H1 (cell line): ENCODE measurements at regions not wholly inside any gene's neighbourhood (a gene's known extent, or its start where the extent isn't known, plus 50 kb on each side); places are given as distances from the start of the nearest gene placed in this dataset.

ENCODE experiments used
- CTCF ChIA-PET: fragments of 300-600 bp; sonication (Branson Sonifier 250); formaldehyde crosslinking; loops from one replicate; lab custom pipeline; 2021; ENCODE audit not compliant: partially characterized antibody; lab: Charles Lee
- POLR2A ChIA-PET: fragments of 300-600 bp; sonication (Branson Sonifier 250); formaldehyde crosslinking; loops from one replicate; lab custom pipeline; 2021; ENCODE audit warnings: inconsistent platforms; ENCODE audit not compliant: partially characterized antibody; lab: Charles Lee
- DNase-seq, 2 experiments: peaks; one replicate each; pipeline versions ENCODE4 v3.0.0 to v3.0.0-alpha.2; 2010 to 2022; ENCODE audit warnings: low spot score in 2 of 2, low read depth in 1 of 2, mixed read lengths in 1 of 2
- FAIRE-seq: peaks from 2 replicates; lab custom pipeline; 2011; peaks lifted over from hg19 to GRCh38; lab: Jason Lieb, UNC
- H2AFZ ChIP-seq: 2 replicates; pipeline ENCODE4 v1.8.1; 2012; ENCODE audit warnings: low read length, inconsistent platforms
- H2AK5ac ChIP-seq: 2 replicates; pipeline ENCODE4 v1.6.1; 2013; ENCODE audit warnings: low read depth, low read length
- H2BK120ac ChIP-seq: replicated peaks from 2 replicates; pipeline ENCODE3; 2013; ENCODE audit warnings: low read depth, low read length, inconsistent platforms
- H2BK12ac ChIP-seq: 2 replicates; pipeline ENCODE4 v1.6.1; 2013; ENCODE audit warnings: low read depth, low read length
- H2BK15ac ChIP-seq: 2 replicates; pipeline ENCODE4 v1.6.1; 2013; ENCODE audit warnings: low read length
- H2BK20ac ChIP-seq: 2 replicates; pipeline ENCODE4 v1.6.1; 2013; ENCODE audit warnings: low read length
- H2BK5ac ChIP-seq: 2 replicates; pipeline ENCODE4 v1.6.1; 2013; ENCODE audit warnings: low read depth, low read length
- H3K14ac ChIP-seq: 2 replicates; pipeline ENCODE4 v1.6.1; 2013; ENCODE audit warnings: inconsistent platforms; ENCODE audit not compliant: insufficient read length
- H3K18ac ChIP-seq: 2 replicates; pipeline ENCODE4 v1.6.1; 2013; ENCODE audit warnings: low read length; ENCODE audit errors: extremely low read depth
- H3K23ac ChIP-seq: 2 replicates; pipeline ENCODE4 v1.6.1; 2013; ENCODE audit warnings: inconsistent platforms; ENCODE audit not compliant: insufficient read length
- H3K23me2 ChIP-seq: 2 replicates; pipeline ENCODE4 v1.6.1; 2013; ENCODE audit warnings: low read depth, low read length
- H3K27ac ChIP-seq: 2 replicates; pipeline ENCODE4 v1.6.1; 2011; ENCODE audit warnings: low read depth, low read length, inconsistent platforms
- H3K27me3 ChIP-seq, 4 experiments: replicated peaks in 1 of 4; 1 replicate in 1 of 4; 2 replicates in 3 of 4; pipeline versions ENCODE4 v1.6.1 to v1.8.1; 2011 to 2013; ENCODE audit warnings: low read length in 3 of 4, mild to moderate bottlenecking in 3 of 4, inconsistent platforms in 2 of 4, mixed read lengths in 2 of 4, moderate library complexity in 1 of 4; ENCODE audit not compliant: control insufficient read depth in 3 of 4, insufficient read depth in 3 of 4; ENCODE audit errors: extremely low read depth in 1 of 4
- H3K36me3 ChIP-seq, 4 experiments: 2 replicates each; pipeline versions ENCODE4 v1.6.1 to v1.8.1; 2011 to 2013; ENCODE audit warnings: mild to moderate bottlenecking in 4 of 4, low read length in 3 of 4, moderate library complexity in 2 of 4, control low read depth in 1 of 4, inconsistent platforms in 1 of 4; ENCODE audit not compliant: insufficient read depth in 4 of 4, control insufficient read depth in 2 of 4
- H3K4ac ChIP-seq: replicated peaks from 2 replicates; pipeline ENCODE3; 2013; ENCODE audit warnings: low read length, low read depth, mixed read lengths, inconsistent platforms; ENCODE audit not compliant: insufficient read length
- H3K4me1 ChIP-seq, 4 experiments: replicated peaks in 1 of 4; 1 replicate in 1 of 4; 2 replicates in 3 of 4; pipeline versions ENCODE4 v1.6.1 to v1.8.1; 2011 to 2013; ENCODE audit warnings: low read length in 3 of 4, inconsistent platforms in 2 of 4, mixed read lengths in 1 of 4; ENCODE audit not compliant: insufficient read depth in 4 of 4, control insufficient read depth in 3 of 4
- H3K4me2 ChIP-seq, 2 experiments: 2 replicates each; pipeline versions ENCODE4 v1.6.1 to v1.8.1; 2011 to 2013; ENCODE audit warnings: low read depth in 2 of 2, low read length in 2 of 2, control low read depth in 1 of 2, inconsistent platforms in 1 of 2, mild to moderate bottlenecking in 1 of 2; ENCODE audit not compliant: insufficient read depth in 1 of 2
- H3K4me3 ChIP-seq, 4 experiments: fragments of 200-600, 300-600 bp in 1 of 4; sonication (generic), shearing (Covaris generic), sonication (Bioruptor Twin) in 1 of 4; 2 replicates each; pipeline versions ENCODE4 v1.5.1 to v1.8.1; 2011 to 2016; ENCODE audit warnings: low read length in 4 of 4, low read depth in 3 of 4, control low read depth in 2 of 4, inconsistent platforms in 2 of 4, mild to moderate bottlenecking in 2 of 4, mixed read lengths in 1 of 4, moderate library complexity in 1 of 4; ENCODE audit not compliant: insufficient read depth in 2 of 4; ENCODE audit errors: extremely low read depth in 1 of 4
- H3K56ac ChIP-seq: replicated peaks from 2 replicates; pipeline ENCODE3; 2013; ENCODE audit warnings: low read depth, mild to moderate bottlenecking, mixed read lengths, low read length, inconsistent platforms; ENCODE audit not compliant: insufficient read length
- H3K79me1 ChIP-seq: 2 replicates; pipeline ENCODE4 v1.6.1; 2013; ENCODE audit warnings: low read depth, low read length, control low read depth
- H3K79me2 ChIP-seq, 2 experiments: 2 replicates each; pipeline versions ENCODE4 v1.6.1 to v1.8.1; 2012 to 2013; ENCODE audit warnings: low read length in 2 of 2, mild to moderate bottlenecking in 2 of 2, inconsistent platforms in 1 of 2; ENCODE audit not compliant: insufficient read depth in 2 of 2, control insufficient read depth in 1 of 2
- H3K9ac ChIP-seq, 4 experiments: replicated peaks in 1 of 4; 1 replicate in 1 of 4; 2 replicates in 3 of 4; pipeline versions ENCODE4 v1.6.1 to v1.8.1; 2011 to 2013; ENCODE audit warnings: low read depth in 3 of 4, low read length in 3 of 4, control low read depth in 2 of 4, mild to moderate bottlenecking in 2 of 4, moderate library complexity in 2 of 4, inconsistent platforms in 1 of 4; ENCODE audit errors: extremely low read depth in 1 of 4
- H3K9me3 ChIP-seq, 2 experiments: 2 replicates each; pipeline versions ENCODE4 v1.6.1 to v1.8.1; 2012 to 2013; ENCODE audit warnings: mild to moderate bottlenecking in 2 of 2, moderate library complexity in 2 of 2, control low read depth in 1 of 2, inconsistent platforms in 1 of 2, low read depth in 1 of 2, low read length in 1 of 2, mixed read lengths in 1 of 2; ENCODE audit not compliant: insufficient read depth in 2 of 2
- H4K20me1 ChIP-seq, 2 experiments: replicated peaks in 1 of 2; 2 replicates each; pipeline versions ENCODE3 to v1.8.1; 2011 to 2013; ENCODE audit warnings: inconsistent platforms in 2 of 2, low read length in 2 of 2, mild to moderate bottlenecking in 1 of 2; ENCODE audit not compliant: insufficient read depth in 2 of 2, control insufficient read depth in 1 of 2
- H4K5ac ChIP-seq: 2 replicates; pipeline ENCODE4 v1.6.1; 2013; ENCODE audit warnings: low read length, low read depth, mixed read lengths, inconsistent platforms; ENCODE audit not compliant: insufficient read length
- H4K8ac ChIP-seq: 2 replicates; pipeline ENCODE4 v1.8.0; 2013; ENCODE audit warnings: mild to moderate bottlenecking, moderate library complexity, low read length, inconsistent platforms; ENCODE audit not compliant: insufficient read depth; ENCODE audit errors: extremely low read depth
- H4K91ac ChIP-seq: replicated peaks from 2 replicates; pipeline ENCODE3; 2013; ENCODE audit warnings: low read length, mixed read lengths, inconsistent platforms; ENCODE audit not compliant: insufficient read length
- ASH2L ChIP-seq: fragments of 200-600, 300-600 bp; sonication (generic); IDR thresholded peaks from one replicate; pipeline ENCODE4 v1.7.1; 2017; ENCODE audit warnings: low read length
- ATF2 ChIP-seq: IDR thresholded peaks from 2 replicates; pipeline ENCODE4 v1.6.1; 2012; ENCODE audit warnings: low read length, inconsistent platforms
- EZH2 ChIP-seq: fragments of 200-600 bp; sonication (generic); IDR thresholded peaks from 2 replicates; pipeline ENCODE4 v1.7.1; 2012; ENCODE audit warnings: low read depth, mild to moderate bottlenecking, moderate library complexity, low read length, inconsistent platforms; ENCODE audit not compliant: severe bottlenecking
- HDAC2 ChIP-seq, 2 experiments: fragments of 300-600 bp in 1 of 2; sonication (generic) in 1 of 2; IDR thresholded peaks; 2 replicates each; pipeline ENCODE4 v1.6.1; 2011 to 2012; ENCODE audit warnings: low read depth in 2 of 2, low read length in 2 of 2, mild to moderate bottlenecking in 2 of 2, moderate library complexity in 2 of 2, borderline replicate concordance in 1 of 2, inconsistent platforms in 1 of 2
- KDM1A ChIP-seq: fragments of 200-600, 300-600 bp; sonication (generic); IDR thresholded peaks from 2 replicates; pipeline ENCODE4 v1.7.1; 2016; ENCODE audit warnings: mild to moderate bottlenecking, low read length, borderline replicate concordance
- KDM4A ChIP-seq: IDR thresholded peaks from one replicate; pipeline ENCODE4 v1.7.1; 2012; ENCODE audit warnings: low read depth, mild to moderate bottlenecking, moderate library complexity, low read length, inconsistent platforms; ENCODE audit not compliant: severe bottlenecking
- NRF1 ChIP-seq: IDR thresholded peaks from 2 replicates; pipeline ENCODE4 v1.6.1; 2011; ENCODE audit warnings: mild to moderate bottlenecking, low read depth, low read length, improper control_type of control experiment
- SAP30 ChIP-seq: fragments of 300-600 bp; sonication (generic); IDR thresholded peaks from 2 replicates; pipeline ENCODE4 v1.7.1; 2012; ENCODE audit warnings: low read length, moderate library complexity, mild to moderate bottlenecking, inconsistent platforms; ENCODE audit not compliant: insufficient read depth, insufficient replicate concordance
- SRF ChIP-seq: IDR thresholded peaks from 2 replicates; pipeline ENCODE4 v1.6.1; 2011; ENCODE audit warnings: mild to moderate bottlenecking, low read depth, low read length, moderate library complexity
- TBP ChIP-seq: IDR thresholded peaks from 2 replicates; pipeline ENCODE4 v1.6.1; 2011; ENCODE audit warnings: low read depth, low read length, improper control_type of control experiment
- YY1 ChIP-seq: IDR thresholded peaks from 2 replicates; pipeline ENCODE4 v1.6.1; 2011; ENCODE audit warnings: low read depth, mild to moderate bottlenecking, low read length

- POLR2A ChIA-PET, result no interaction called here
- Histone ChIP-seq H3K23me2 (no peaks in the 10 kb centered on the region), H3K27me3 (no peaks in the 10 kb centered on the region), H3K14ac (no peak overlapping the region), H2AK5ac (no peak overlapping the region), H2BK20ac (no peak overlapping the region), H3K36me3 (no peaks in the 10 kb centered on the region), H2BK15ac (no peak overlapping the region), H3K4me2 (no peak overlapping the region), H3K4me1 (no peaks in the 10 kb centered on the region; a peak in 2 of 7 replicates), H4K5ac (no peak overlapping the region), H2BK12ac (no peak overlapping the region), H2BK120ac (no peak overlapping the region), H3K4ac (no peak overlapping the region), H3K56ac (no peak overlapping the region), H3K9ac (no peak overlapping the region), H3K79me2 (no peaks in the 10 kb centered on the region), H3K23ac (no peak overlapping the region), H4K8ac (no peak overlapping the region), H3K79me1 (no peaks in the 10 kb centered on the region), H3K9me3 (no peaks in the 10 kb centered on the region), H2AFZ (peak overlapping the region; percentile 73; the same call in 1 of the 2 replicates), H3K4me3 (no peak overlapping the region), H2BK5ac (no peak overlapping the region), H4K91ac (no peak overlapping the region), H3K27ac (no peak overlapping the region), H4K20me1 (no peaks in the 10 kb centered on the region), H3K18ac (no peak overlapping the region)
- FAIRE-seq (no peak), DNase-seq (no peak)
- CTCF ChIA-PET, result interaction anchor here (1.2 kb wide), 1 partner anchor 14 kb away, joined by 4 read pairs; no protein-coding TSS in a partner anchor
- TF ChIP-seq ASH2L (no peak), KDM4A (no peak), KDM1A (no peak), SAP30 (no peak), ATF2 (no peak), TBP (no peak), EZH2 (no peak), YY1 (no peak), SRF (no peak), NRF1 (no peak), HDAC2 (IDR thresholded peaks at IDR 0.05; ENCODE audit: borderline replicate concordance in 1 of 2, low read depth in 2 of 2, low read length in 2 of 2) (no peak)
Measured at GRCh38 chr3:176190755-176191154, 1006.5 kb downstream of the TBL1XR1 start.
